HepG2 (cell line): ENCODE measurements at regions not wholly inside any gene's neighbourhood (a gene's known extent, or its start where the extent isn't known, plus 50 kb on each side); places are given as distances from the start of the nearest gene placed in this dataset.

ENCODE experiments used
- ATAC-seq: fragments of 200-7000 bp; cut with Tn5 transposase; 3 replicates; pipeline ENCODE4 v1.9.1; 2020; ENCODE audit warnings: mild to moderate bottlenecking, moderate library complexity
- BruUV-seq: library from RNA; stranded (reverse); fragments of 400-500 nt; replicated peaks from 2 replicates; lab custom pipeline; 2021; lab: Mats Ljungman, UMichigan
- CTCF ChIA-PET: fragments of 300-600 bp; formaldehyde crosslinking; extraction: SDS; loops from one replicate; lab custom pipeline; 2021; ENCODE audit warnings: low total read pairs, inconsistent platforms, low intra/inter-chr PET ratio; lab: Yijun Ruan, JAX
- POLR2A ChIA-PET: fragments of 350-600 bp; sonication (Branson Sonifier 250); formaldehyde crosslinking; loops from one replicate; lab custom pipeline; 2020; ENCODE audit warnings: antibody characterized with exemption, inconsistent platforms; lab: Yijun Ruan, JAX
- DNase-seq: peaks from one replicate; pipeline ENCODE4 v3.0.0-alpha.2; 2015; ENCODE audit warnings: low spot score
- FAIRE-seq: peaks from 3 replicates; lab custom pipeline; 2011; peaks lifted over from hg19 to GRCh38; lab: Jason Lieb, UNC
- H2AFZ ChIP-seq: one replicate; pipeline ENCODE4 v1.6.1; 2011; ENCODE audit warnings: low read length, inconsistent platforms
- H3K27ac ChIP-seq: fragments of 300-600 bp; 3 replicates; pipeline ENCODE4 v1.8.0; 2011; ENCODE audit warnings: mixed run types, mild to moderate bottlenecking, mixed read lengths, low read length, inconsistent platforms; ENCODE audit not compliant: insufficient read depth; ENCODE audit errors: extremely low read length
- H3K27me3 ChIP-seq, 2 experiments: fragments of 200-600 bp in 1 of 2; 2 replicates in 1 of 2; 3 replicates in 1 of 2; pipeline versions ENCODE4 v1.6.0 to v1.8.0; 2011; ENCODE audit warnings: low read length in 2 of 2, mild to moderate bottlenecking in 2 of 2, moderate library complexity in 2 of 2, inconsistent platforms in 1 of 2; ENCODE audit not compliant: insufficient read depth in 2 of 2, control insufficient read depth in 1 of 2
- H3K36me3 ChIP-seq, 2 experiments: fragments of 200-600 bp in 1 of 2; replicated peaks in 1 of 2; 2 replicates in 1 of 2; 3 replicates in 1 of 2; pipeline versions ENCODE4 v1.5.1 to v1.8.0; 2011; ENCODE audit warnings: low read length in 2 of 2, inconsistent platforms in 1 of 2; ENCODE audit not compliant: insufficient read depth in 2 of 2, control insufficient read depth in 1 of 2
- H3K4me1 ChIP-seq: 2 replicates; pipeline ENCODE4 v1.5.1; 2012; ENCODE audit warnings: low read length, inconsistent platforms; ENCODE audit not compliant: insufficient read depth
- H3K4me2 ChIP-seq: 2 replicates; pipeline ENCODE4 v1.6.0; 2011; ENCODE audit warnings: low read depth, low read length, inconsistent platforms
- H3K4me3 ChIP-seq, 3 experiments: fragments of 200-600 bp in 1 of 3; sonication (generic), shearing (Covaris generic) in 1 of 3; replicated peaks in 1 of 3; 2 replicates each; pipeline ENCODE4 v1.5.1; 2011 to 2016; ENCODE audit warnings: low read length in 3 of 3, inconsistent platforms in 2 of 3, low read depth in 2 of 3, mild to moderate bottlenecking in 2 of 3, control low read depth in 1 of 3, mixed read lengths in 1 of 3; ENCODE audit not compliant: insufficient read depth in 1 of 3
- H3K79me2 ChIP-seq: one replicate; pipeline ENCODE4 v1.6.1; 2011; ENCODE audit warnings: low read length, inconsistent platforms; ENCODE audit not compliant: insufficient read depth
- H3K9ac ChIP-seq: 2 replicates; pipeline ENCODE4 v1.6.0; 2011; ENCODE audit warnings: mild to moderate bottlenecking, low read depth, low read length, inconsistent platforms; ENCODE audit not compliant: insufficient read depth
- H3K9me3 ChIP-seq: 2 replicates; pipeline ENCODE4 v1.5.1; 2012; ENCODE audit warnings: mild to moderate bottlenecking, low read length
- H4K20me1 ChIP-seq: 2 replicates; pipeline ENCODE4 v1.6.0; 2011; ENCODE audit warnings: inconsistent platforms, mild to moderate bottlenecking, low read length, moderate library complexity; ENCODE audit not compliant: insufficient read depth
- ARID2 ChIP-seq: sonication (generic); formaldehyde crosslinking; IDR thresholded peaks from 2 replicates; pipeline ENCODE4 v1.8.1; 2022; ENCODE audit warnings: mild to moderate bottlenecking, missing genetic modification reagents, borderline replicate concordance
- FOXM1 ChIP-seq: sonication (generic); formaldehyde crosslinking; IDR thresholded peaks from 2 replicates; pipeline ENCODE4 v1.5.0; 2020; ENCODE audit warnings: missing genetic modification reagents
- HOXA9 ChIP-seq: sonication (generic); formaldehyde crosslinking; IDR thresholded peaks from 2 replicates; pipeline ENCODE4 v1.8.1; 2022; ENCODE audit warnings: missing genetic modification reagents, mild to moderate bottlenecking, moderate library complexity, borderline replicate concordance
- KDM3A ChIP-seq: IDR thresholded peaks from 2 replicates; pipeline ENCODE4 v1.6.1; 2018; ENCODE audit warnings: low read depth, missing compliant biosample characterization
- SYNCRIP ChIP-seq: fragments of 200-400 bp; formaldehyde crosslinking; IDR thresholded peaks from 2 replicates; pipeline ENCODE4 v1.6.1; 2018; ENCODE audit warnings: mild to moderate bottlenecking, low read depth, low read length; ENCODE audit not compliant: insufficient read depth
- TBP ChIP-seq: sonication (generic); formaldehyde crosslinking; IDR thresholded peaks from 2 replicates; pipeline ENCODE4 v1.5.0; 2020; ENCODE audit warnings: missing genetic modification reagents
- TOPORS ChIP-seq: sonication (generic); formaldehyde crosslinking; IDR thresholded peaks from 2 replicates; pipeline ENCODE4 v1.8.0; 2023; ENCODE audit warnings: mild to moderate bottlenecking, missing genetic modification reagents
- USF2 ChIP-seq, 2 experiments: sonication (generic) in 1 of 2; formaldehyde crosslinking in 1 of 2; IDR thresholded peaks; 2 replicates each; pipeline versions ENCODE4 v1.5.1 to v1.6.1; 2011 to 2020; ENCODE audit warnings: borderline replicate concordance in 1 of 2, low read depth in 1 of 2, low read length in 1 of 2, mild to moderate bottlenecking in 1 of 2, missing genetic modification reagents in 1 of 2, moderate library complexity in 1 of 2
- ZFP36 ChIP-seq: fragments of 150-350 bp; IDR thresholded peaks from 2 replicates; pipeline ENCODE4 v1.6.1; 2018; ENCODE audit warnings: borderline replicate concordance, low read length, low read depth; ENCODE audit not compliant: partially characterized antibody
- ZNF580 ChIP-seq: IDR thresholded peaks from 2 replicates; pipeline ENCODE4 v1.6.1; 2016; ENCODE audit warnings: low read depth, borderline replicate concordance
- ZNF644 ChIP-seq: IDR thresholded peaks from 2 replicates; pipeline ENCODE4 v1.6.1; 2016; ENCODE audit warnings: low read depth
- WGBS: methylation state at CpG from one replicate; pipeline ENCODE4 v1.1.6; 2017; ENCODE audit warnings: low lambda C conversion rate; 5-methylcytosine and 5-hydroxymethylcytosine counted together
- in situ Hi-C: cut with HindIII; loops from 2 replicates; pipeline ENCODE4 v1.10.0; 2017; ENCODE audit warnings: low pct_unique_long_range_greater_than_20kb; ENCODE audit not compliant: extremely low pct_ligation_motif_present
- intact Hi-C: fragments of 100-400 bp; cut with micrococcal nuclease; formaldehyde crosslinking; loops from one replicate; pipeline ENCODE4 v1.10.0; 2022; ENCODE audit not compliant: unreplicated experiment
- TF ChIP-seq, protein P1 (sequence below): sonication (generic); formaldehyde crosslinking; IDR thresholded peaks from 2 replicates; pipeline ENCODE4 v1.5.1; 2020; ENCODE audit warnings: mild to moderate bottlenecking, missing genetic modification reagents, moderate library complexity
- TF ChIP-seq, protein P2 (sequence below): sonication (generic); formaldehyde crosslinking; IDR thresholded peaks from 2 replicates; pipeline ENCODE4 v1.8.0; 2022; ENCODE audit warnings: missing genetic modification reagents, mild to moderate bottlenecking, borderline replicate concordance
- TF ChIP-seq, protein P3 (sequence below): sonication (generic); formaldehyde crosslinking; IDR thresholded peaks from 2 replicates; pipeline ENCODE4; 2020; ENCODE audit warnings: missing genetic modification reagents, mild to moderate bottlenecking, borderline replicate concordance

GRCh38 chr5:54658010-54658409, 140.5 kb downstream of the SNX18 start:
- Histone ChIP-seq H3K4me3 (no peak overlapping the region), H3K9me3 (no peaks in the 10 kb centered on the region), H3K4me2 (no peak overlapping the region), H3K27me3 (no peaks in the 10 kb centered on the region; a peak in 1 of 5 replicates), H3K79me2 (no peaks in the 10 kb centered on the region), H3K9ac (no peak overlapping the region), H3K36me3 (no peaks in the 10 kb centered on the region), H3K4me1 (no peaks in the 10 kb centered on the region), H4K20me1 (no peaks in the 10 kb centered on the region), H2AFZ (no peak overlapping the region), H3K27ac (no peak overlapping the region)
- no peak for FAIRE-seq
- ChIA-PET CTCF (no interaction called here), POLR2A (no interaction called here)
- no peak for DNase-seq
- intact Hi-C loops: no loop called here
- in situ Hi-C loops: no loop called here
- ATAC-seq: no peak
- 0% methylated on average over 2 of the region's 3 CpGs for WGBS
- no TSS peak for BruUV-seq
- TF ChIP-seq, protein P1, sequence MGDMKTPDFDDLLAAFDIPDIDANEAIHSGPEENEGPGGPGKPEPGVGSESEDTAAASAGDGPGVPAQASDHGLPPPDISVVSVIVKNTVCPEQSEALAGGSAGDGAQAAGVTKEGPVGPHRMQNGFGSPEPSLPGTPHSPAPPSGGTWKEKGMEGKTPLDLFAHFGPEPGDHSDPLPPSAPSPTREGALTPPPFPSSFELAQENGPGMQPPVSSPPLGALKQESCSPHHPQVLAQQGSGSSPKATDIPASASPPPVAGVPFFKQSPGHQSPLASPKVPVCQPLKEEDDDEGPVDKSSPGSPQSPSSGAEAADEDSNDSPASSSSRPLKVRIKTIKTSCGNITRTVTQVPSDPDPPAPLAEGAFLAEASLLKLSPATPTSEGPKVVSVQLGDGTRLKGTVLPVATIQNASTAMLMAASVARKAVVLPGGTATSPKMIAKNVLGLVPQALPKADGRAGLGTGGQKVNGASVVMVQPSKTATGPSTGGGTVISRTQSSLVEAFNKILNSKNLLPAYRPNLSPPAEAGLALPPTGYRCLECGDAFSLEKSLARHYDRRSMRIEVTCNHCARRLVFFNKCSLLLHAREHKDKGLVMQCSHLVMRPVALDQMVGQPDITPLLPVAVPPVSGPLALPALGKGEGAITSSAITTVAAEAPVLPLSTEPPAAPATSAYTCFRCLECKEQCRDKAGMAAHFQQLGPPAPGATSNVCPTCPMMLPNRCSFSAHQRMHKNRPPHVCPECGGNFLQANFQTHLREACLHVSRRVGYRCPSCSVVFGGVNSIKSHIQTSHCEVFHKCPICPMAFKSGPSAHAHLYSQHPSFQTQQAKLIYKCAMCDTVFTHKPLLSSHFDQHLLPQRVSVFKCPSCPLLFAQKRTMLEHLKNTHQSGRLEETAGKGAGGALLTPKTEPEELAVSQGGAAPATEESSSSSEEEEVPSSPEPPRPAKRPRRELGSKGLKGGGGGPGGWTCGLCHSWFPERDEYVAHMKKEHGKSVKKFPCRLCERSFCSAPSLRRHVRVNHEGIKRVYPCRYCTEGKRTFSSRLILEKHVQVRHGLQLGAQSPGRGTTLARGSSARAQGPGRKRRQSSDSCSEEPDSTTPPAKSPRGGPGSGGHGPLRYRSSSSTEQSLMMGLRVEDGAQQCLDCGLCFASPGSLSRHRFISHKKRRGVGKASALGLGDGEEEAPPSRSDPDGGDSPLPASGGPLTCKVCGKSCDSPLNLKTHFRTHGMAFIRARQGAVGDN (CRISPR knock-in tag): no peak
- no peak for TF ChIP-seq HOXA9
- TF ChIP-seq ZNF580 (CRISPR knock-in tag): no peak
- TF ChIP-seq ARID2: no peak
- TF ChIP-seq TBP (CRISPR knock-in tag): no peak
- no peak for TF ChIP-seq TOPORS (CRISPR knock-in tag)
- TF ChIP-seq FOXM1 (CRISPR knock-in tag): no peak
- TF ChIP-seq USF2 (IDR thresholded peaks at IDR 0.05; ENCODE audit: low read depth, low read length): no peak
- TF ChIP-seq USF2 (CRISPR knock-in tag; IDR thresholded peaks at IDR 0.05; ENCODE audit: borderline replicate concordance): no peak
- TF ChIP-seq, protein P2, sequence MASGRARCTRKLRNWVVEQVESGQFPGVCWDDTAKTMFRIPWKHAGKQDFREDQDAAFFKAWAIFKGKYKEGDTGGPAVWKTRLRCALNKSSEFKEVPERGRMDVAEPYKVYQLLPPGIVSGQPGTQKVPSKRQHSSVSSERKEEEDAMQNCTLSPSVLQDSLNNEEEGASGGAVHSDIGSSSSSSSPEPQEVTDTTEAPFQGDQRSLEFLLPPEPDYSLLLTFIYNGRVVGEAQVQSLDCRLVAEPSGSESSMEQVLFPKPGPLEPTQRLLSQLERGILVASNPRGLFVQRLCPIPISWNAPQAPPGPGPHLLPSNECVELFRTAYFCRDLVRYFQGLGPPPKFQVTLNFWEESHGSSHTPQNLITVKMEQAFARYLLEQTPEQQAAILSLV (CRISPR knock-in tag): no peak
- no peak for TF ChIP-seq KDM3A (CRISPR knock-in tag)
- TF ChIP-seq, protein P3, sequence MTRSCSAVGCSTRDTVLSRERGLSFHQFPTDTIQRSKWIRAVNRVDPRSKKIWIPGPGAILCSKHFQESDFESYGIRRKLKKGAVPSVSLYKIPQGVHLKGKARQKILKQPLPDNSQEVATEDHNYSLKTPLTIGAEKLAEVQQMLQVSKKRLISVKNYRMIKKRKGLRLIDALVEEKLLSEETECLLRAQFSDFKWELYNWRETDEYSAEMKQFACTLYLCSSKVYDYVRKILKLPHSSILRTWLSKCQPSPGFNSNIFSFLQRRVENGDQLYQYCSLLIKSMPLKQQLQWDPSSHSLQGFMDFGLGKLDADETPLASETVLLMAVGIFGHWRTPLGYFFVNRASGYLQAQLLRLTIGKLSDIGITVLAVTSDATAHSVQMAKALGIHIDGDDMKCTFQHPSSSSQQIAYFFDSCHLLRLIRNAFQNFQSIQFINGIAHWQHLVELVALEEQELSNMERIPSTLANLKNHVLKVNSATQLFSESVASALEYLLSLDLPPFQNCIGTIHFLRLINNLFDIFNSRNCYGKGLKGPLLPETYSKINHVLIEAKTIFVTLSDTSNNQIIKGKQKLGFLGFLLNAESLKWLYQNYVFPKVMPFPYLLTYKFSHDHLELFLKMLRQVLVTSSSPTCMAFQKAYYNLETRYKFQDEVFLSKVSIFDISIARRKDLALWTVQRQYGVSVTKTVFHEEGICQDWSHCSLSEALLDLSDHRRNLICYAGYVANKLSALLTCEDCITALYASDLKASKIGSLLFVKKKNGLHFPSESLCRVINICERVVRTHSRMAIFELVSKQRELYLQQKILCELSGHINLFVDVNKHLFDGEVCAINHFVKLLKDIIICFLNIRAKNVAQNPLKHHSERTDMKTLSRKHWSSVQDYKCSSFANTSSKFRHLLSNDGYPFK (CRISPR knock-in tag): no peak
- no peak for TF ChIP-seq SYNCRIP
- TF ChIP-seq ZNF644 (CRISPR knock-in tag): no peak
- no peak for TF ChIP-seq ZFP36
